ENCODE measurements at regions not wholly inside any gene's neighbourhood (a gene's known extent, or its start where the extent isn't known, plus 50 kb on each side); places are given as distances from the start of the nearest gene placed in this dataset.
"Not testable (repeated sequence)": the region's sequence is repeated elsewhere in the genome, so short reads cannot be mapped to it uniquely, and the experiment has no call there.

DNA sequence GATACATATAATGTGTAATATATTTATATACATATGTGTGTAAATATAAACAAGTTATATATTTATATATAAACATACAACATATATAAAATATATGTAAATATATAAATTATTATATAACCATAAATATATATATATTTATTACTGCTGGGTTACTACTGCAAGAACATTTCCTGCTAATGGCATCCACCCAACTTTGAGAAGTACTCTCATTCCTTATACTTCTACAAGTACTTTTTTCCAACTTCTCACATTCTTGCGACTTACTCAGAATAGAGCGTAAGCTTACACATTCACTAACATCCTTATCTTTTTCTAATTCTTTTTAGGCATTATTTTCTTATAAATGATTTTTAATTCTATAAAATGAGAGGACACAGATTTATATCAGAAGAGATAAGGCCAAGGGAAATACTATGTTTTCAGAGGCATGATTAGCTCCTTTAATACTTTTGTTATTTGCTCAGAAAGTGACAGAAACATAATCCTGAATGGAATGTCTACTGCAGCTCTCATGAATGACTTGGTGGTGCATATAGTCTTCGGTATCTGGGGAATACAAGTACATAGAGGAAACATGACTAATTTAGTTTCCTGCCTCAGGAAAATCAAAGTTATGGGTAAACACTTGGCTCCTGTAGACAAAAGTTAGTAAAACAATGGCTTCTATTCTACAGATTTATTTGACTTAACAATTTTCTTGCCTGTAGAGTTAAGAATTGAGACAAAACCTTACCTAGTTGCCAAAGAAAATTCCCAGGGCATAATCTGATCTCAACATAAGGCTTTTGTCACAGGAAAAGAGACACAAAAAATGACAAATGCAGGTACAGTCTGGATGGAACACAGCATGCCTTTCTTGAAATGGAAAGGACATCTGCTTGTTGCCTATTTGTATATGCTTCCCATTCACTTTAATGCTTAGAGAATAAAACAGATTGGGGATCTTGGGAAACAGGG, 453.9 kb downstream of the SQOR start:
- ATAC-seq: no peak
- no peaks in the 10 kb centered on the region for H3K4me1 ChIP-seq (ENCODE audit: low read depth)
- no peaks in the 10 kb centered on the region for H3K9me3 ChIP-seq
- intact Hi-C loops (cut with DNase I, micrococcal nuclease): no loop called here
- TF ChIP-seq, protein P1, sequence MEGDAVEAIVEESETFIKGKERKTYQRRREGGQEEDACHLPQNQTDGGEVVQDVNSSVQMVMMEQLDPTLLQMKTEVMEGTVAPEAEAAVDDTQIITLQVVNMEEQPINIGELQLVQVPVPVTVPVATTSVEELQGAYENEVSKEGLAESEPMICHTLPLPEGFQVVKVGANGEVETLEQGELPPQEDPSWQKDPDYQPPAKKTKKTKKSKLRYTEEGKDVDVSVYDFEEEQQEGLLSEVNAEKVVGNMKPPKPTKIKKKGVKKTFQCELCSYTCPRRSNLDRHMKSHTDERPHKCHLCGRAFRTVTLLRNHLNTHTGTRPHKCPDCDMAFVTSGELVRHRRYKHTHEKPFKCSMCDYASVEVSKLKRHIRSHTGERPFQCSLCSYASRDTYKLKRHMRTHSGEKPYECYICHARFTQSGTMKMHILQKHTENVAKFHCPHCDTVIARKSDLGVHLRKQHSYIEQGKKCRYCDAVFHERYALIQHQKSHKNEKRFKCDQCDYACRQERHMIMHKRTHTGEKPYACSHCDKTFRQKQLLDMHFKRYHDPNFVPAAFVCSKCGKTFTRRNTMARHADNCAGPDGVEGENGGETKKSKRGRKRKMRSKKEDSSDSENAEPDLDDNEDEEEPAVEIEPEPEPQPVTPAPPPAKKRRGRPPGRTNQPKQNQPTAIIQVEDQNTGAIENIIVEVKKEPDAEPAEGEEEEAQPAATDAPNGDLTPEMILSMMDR (IDR thresholded peaks at IDR 0.05): no peak
- no peak for DNase-seq
- no peaks in the 10 kb centered on the region for H3K36me3 ChIP-seq (ENCODE audit: low read depth)
- no peak overlapping the region for H3K4me3 ChIP-seq

DNA sequence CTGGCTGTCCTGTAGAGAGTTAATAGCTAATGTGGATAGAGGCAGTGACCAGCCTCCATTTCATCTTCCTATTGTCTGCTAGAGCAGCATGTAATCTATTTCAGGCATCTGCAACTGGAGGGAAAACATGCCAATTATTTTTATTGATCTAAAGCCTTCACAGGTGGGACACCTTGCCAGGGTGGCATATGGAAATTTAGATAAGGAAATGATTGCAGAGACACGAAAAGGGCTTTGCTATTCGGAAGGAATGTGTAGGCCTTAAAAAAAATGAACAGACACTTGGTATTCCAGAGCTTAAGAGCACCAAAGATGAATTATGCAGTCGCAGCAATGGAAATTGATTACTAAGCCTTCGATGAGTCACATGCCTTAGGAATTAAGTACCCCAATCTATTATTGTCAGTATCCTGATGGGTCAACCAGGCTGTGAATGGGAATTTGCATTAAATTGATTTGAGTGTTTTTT, 454.7 kb downstream of the SQOR start:
- ATAC-seq (no peak), DNase-seq (no peak)
- TF ChIP-seq, protein P1 (IDR thresholded peaks at IDR 0.05): no peak
- intact Hi-C loops (cut with DNase I, micrococcal nuclease): no loop called here
- Histone ChIP-seq H3K36me3 (ENCODE audit: low read depth) (no peaks in the 10 kb centered on the region), H3K4me1 (ENCODE audit: low read depth) (no peaks in the 10 kb centered on the region), H3K4me3 (no peak overlapping the region), H3K9me3 (no peaks in the 10 kb centered on the region)

DNA sequence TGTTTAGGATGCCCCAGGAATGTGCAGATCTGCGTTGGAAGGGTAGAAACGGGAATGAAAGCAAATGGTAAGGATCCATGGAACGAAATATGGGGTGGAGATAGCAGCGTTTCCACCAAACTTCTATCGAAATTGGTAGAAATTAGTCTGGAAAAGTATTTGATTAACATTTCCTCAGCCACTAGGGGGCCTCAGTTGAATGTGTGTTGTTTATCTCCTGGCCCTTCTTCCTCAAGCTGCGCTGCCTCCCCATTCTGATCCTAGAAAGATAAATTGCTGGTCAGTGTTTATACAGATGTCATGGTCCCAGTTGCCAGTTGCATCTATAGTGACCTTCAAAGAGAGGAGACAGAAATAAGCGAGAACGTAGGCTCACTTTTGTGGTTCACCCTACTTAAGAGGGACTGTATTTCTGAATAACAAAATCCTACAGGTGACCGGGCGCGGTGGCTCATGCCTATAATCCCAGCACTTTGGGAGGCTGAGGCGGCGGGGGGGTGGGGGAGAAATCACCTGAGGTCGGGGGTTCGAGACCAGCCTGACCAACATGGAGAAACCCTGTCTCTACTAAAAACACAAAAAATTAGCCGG, 457.1 kb downstream of the SQOR start:
- H3K4me3 ChIP-seq: no peak overlapping the region
- ATAC-seq: peak; percentile 37
- TF ChIP-seq, protein P1 (IDR thresholded peaks at IDR 0.05): no peak
- no peaks in the 10 kb centered on the region for H3K9me3 ChIP-seq
- intact Hi-C loops (cut with DNase I, micrococcal nuclease): no loop called here
- H3K4me1 ChIP-seq (ENCODE audit: low read depth): no peaks in the 10 kb centered on the region
- DNase-seq: peak in 1 of 3 donors; percentile 69
- H3K36me3 ChIP-seq (ENCODE audit: low read depth): no peaks in the 10 kb centered on the region

DNA sequence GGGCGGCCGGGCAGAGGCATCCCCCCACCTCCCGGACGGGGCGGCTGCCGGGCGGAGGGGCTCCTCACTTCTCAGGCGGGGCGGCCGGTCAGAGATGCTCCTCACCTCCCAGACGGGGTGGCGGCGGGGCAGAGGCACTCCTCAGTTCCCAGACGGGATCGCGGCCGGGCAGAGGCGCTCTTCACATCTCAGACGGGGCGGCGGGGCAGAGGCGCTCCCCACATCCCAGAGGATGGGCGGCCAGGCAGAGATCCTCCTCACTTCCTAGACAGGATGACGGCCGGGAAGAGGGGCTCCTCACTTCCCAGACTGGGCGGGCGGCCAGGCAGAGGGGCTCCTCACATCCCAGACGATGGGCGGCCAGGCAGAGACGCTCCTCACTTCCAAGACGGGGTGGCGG, 463.2 kb downstream of the SQOR start:
- H3K36me3 ChIP-seq (ENCODE audit: low read depth); H3K4me3 ChIP-seq; H3K9me3 ChIP-seq; intact Hi-C loops (cut with DNase I, micrococcal nuclease); H3K4me1 ChIP-seq (ENCODE audit: low read depth); ATAC-seq: not testable (repeated sequence)
- peak in 2 of 3 donors; percentile 20 to 45 for DNase-seq

DNA sequence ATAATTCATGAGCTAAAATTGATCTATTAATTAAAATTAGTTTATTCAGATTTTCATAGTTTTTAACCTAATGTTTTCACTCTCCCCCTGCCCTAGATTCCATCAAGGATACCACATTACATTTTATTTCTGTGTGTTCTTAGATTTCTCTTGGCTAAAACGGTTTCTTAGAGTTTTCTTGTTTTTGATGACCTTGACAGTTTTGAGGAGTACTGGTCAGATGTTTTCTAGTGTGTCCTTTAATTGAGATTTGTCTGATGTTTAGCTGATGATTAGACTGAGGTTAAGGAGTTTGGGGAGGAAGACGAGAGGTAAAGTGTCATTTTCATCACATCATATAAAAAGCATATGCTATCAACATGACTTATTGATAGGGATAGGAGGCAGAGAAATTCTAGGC, 475.9 kb downstream of the SQOR start:
- ATAC-seq (no peak), DNase-seq (no peak)
- Histone ChIP-seq H3K4me3 (no peak overlapping the region), H3K4me1 (ENCODE audit: low read depth) (no peaks in the 10 kb centered on the region), H3K36me3 (ENCODE audit: low read depth) (no peaks in the 10 kb centered on the region), H3K9me3 (no peaks in the 10 kb centered on the region)
- TF ChIP-seq, protein P1 (IDR thresholded peaks at IDR 0.05): no peak
- intact Hi-C loops (cut with DNase I, micrococcal nuclease): no loop called here

DNA sequence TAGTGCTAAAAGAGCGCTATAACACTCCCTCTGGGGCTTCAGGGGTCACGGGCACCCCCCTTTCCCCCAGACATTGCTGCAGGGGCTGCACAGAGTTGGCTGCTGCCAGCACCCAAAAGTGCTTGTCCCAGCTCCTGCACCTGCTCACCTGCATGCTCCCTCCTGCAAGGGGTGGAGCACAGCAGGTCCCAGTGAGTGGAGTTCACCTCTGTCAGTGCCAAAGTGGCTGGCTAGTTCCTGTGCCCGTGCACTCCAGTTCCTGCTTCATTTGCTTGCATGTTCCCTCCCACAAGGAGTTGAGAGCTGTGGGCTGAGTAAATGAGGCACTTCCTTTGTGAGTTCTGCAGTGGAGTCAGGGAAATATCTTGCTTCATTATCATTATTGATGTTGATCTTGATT, 476.9 kb downstream of the SQOR start:
- Histone ChIP-seq H3K4me3 (no peak overlapping the region), H3K36me3 (ENCODE audit: low read depth) (no peaks in the 10 kb centered on the region), H3K9me3 (no peaks in the 10 kb centered on the region), H3K4me1 (ENCODE audit: low read depth) (no peaks in the 10 kb centered on the region)
- no peak for DNase-seq
- ATAC-seq: no peak
- intact Hi-C loops (cut with DNase I, micrococcal nuclease): no loop called here
- TF ChIP-seq, protein P1 (IDR thresholded peaks at IDR 0.05): no peak
